WTC11 (cell line): ENCODE measurements at regions not wholly inside any gene's neighbourhood (a gene's known extent, or its start where the extent isn't known, plus 50 kb on each side); places are given as distances from the start of the nearest gene placed in this dataset.

ENCODE experiments used
- ATF2 ChIP-seq: sonication (generic); formaldehyde crosslinking; IDR thresholded peaks from 2 replicates; pipeline ENCODE4 v1.8.1; 2022; ENCODE audit warnings: low read depth, missing genetic modification reagents, borderline replicate concordance
- CREB1 ChIP-seq: sonication (generic); formaldehyde crosslinking; IDR thresholded peaks from 2 replicates; pipeline ENCODE4 v1.8.0; 2023; ENCODE audit warnings: mild to moderate bottlenecking, missing genetic modification reagents
- CTCF ChIP-seq: fragments of 200-600 bp; IDR thresholded peaks from 2 replicates; pipeline ENCODE4 v1.8.0; 2022; ENCODE audit warnings: antibody characterized with exemption
- E2F4 ChIP-seq: sonication (generic); formaldehyde crosslinking; IDR thresholded peaks from 2 replicates; pipeline ENCODE4 v1.8.1; 2022; ENCODE audit warnings: low read depth, mild to moderate bottlenecking, moderate library complexity, missing genetic modification reagents, borderline replicate concordance
- ESRRA ChIP-seq: sonication (generic); formaldehyde crosslinking; IDR thresholded peaks from 2 replicates; pipeline ENCODE4 v1.8.1; 2022; ENCODE audit warnings: mild to moderate bottlenecking, missing genetic modification reagents, borderline replicate concordance
- HMGXB4 ChIP-seq: sonication (generic); formaldehyde crosslinking; IDR thresholded peaks from 2 replicates; pipeline ENCODE4 v1.8.1; 2023; ENCODE audit warnings: mild to moderate bottlenecking, moderate library complexity, missing genetic modification reagents
- NR3C1 ChIP-seq: sonication (generic); formaldehyde crosslinking; conservative IDR thresholded peaks from 2 replicates; pipeline ENCODE4 v1.8.1; 2023; ENCODE audit warnings: low read depth, mild to moderate bottlenecking, missing genetic modification reagents
- PRDM15 ChIP-seq: sonication (generic); formaldehyde crosslinking; IDR thresholded peaks from 2 replicates; pipeline ENCODE4 v1.8.0; 2022; ENCODE audit warnings: missing genetic modification reagents
- USF1 ChIP-seq: sonication (generic); formaldehyde crosslinking; IDR thresholded peaks from 2 replicates; pipeline ENCODE4 v1.8.0; 2022; ENCODE audit warnings: mild to moderate bottlenecking, missing genetic modification reagents
- USF2 ChIP-seq: sonication (generic); formaldehyde crosslinking; IDR thresholded peaks from 2 replicates; pipeline ENCODE4 v1.8.1; 2023; ENCODE audit warnings: mild to moderate bottlenecking, missing genetic modification reagents, moderate library complexity

GRCh38 chr18:78643004-78643403, 336.6 kb upstream of the SALL3 start:
- TF ChIP-seq USF1 (no peak), ESRRA (CRISPR knock-in tag) (no peak), CREB1 (CRISPR knock-in tag) (no peak), NR3C1 (no peak), ATF2 (CRISPR knock-in tag) (no peak), HMGXB4 (CRISPR knock-in tag) (no peak), PRDM15 (CRISPR knock-in tag) (no peak), E2F4 (CRISPR knock-in tag) (no peak), CTCF (no peak), USF2 (CRISPR knock-in tag) (no peak)
